ENCODE measurements at regions not wholly inside any gene's neighbourhood (a gene's known extent, or its start where the extent isn't known, plus 50 kb on each side); places are given as distances from the start of the nearest gene placed in this dataset.

- no peak for DNase-seq
- Histone ChIP-seq H3K27ac (no peak overlapping the region), H3K27me3 (replicated peaks) (no peaks in the 10 kb centered on the region), H3K4me3 (ENCODE audit: low read depth, low read length) (no peak overlapping the region), H3K36me3 (replicated peaks) (no peaks in the 10 kb centered on the region)
- in situ Hi-C loops (cut with HindIII; ENCODE audit: low pct_ligation_motif_present, low sequenced_read_pairs) = no loop called here
- no peak for TF ChIP-seq CTCF (IDR thresholded peaks at IDR 0.05; ENCODE audit: low read depth, low read length, missing control alignments)
Measured at GRCh38 chr6:148128014-148128730, 214.5 kb upstream of the SASH1 start.

- DNase-seq = no peak
- in situ Hi-C loops (cut with HindIII; ENCODE audit: low pct_ligation_motif_present, low sequenced_read_pairs) = no loop called here
Measured at GRCh38 chr6:148134592-148134991, 208.0 kb upstream of the SASH1 start.

GRCh38 chr6:148136586-148136985 is 206.1 kb upstream of the SASH1 start:
- no peak for TF ChIP-seq CTCF (IDR thresholded peaks at IDR 0.05; ENCODE audit: low read depth, low read length, missing control alignments)
- no peaks in the 10 kb centered on the region for H3K36me3 ChIP-seq (replicated peaks)
- no peak overlapping the region for H3K27ac ChIP-seq
- no peaks in the 10 kb centered on the region for H3K27me3 ChIP-seq (replicated peaks)
- H3K4me3 ChIP-seq (ENCODE audit: low read depth, low read length) = no peak overlapping the region
- in situ Hi-C loops (cut with HindIII; ENCODE audit: low pct_ligation_motif_present, low sequenced_read_pairs) = no loop called here
- no peak for DNase-seq

More at GRCh38 chr6:148134592-148134991, 208.0 kb upstream of the SASH1 start:
- Histone ChIP-seq H3K27ac (no peak overlapping the region), H3K27me3 (replicated peaks) (no peaks in the 10 kb centered on the region), H3K36me3 (replicated peaks) (no peaks in the 10 kb centered on the region), H3K4me3 (ENCODE audit: low read depth, low read length) (no peak overlapping the region)
- no peak for TF ChIP-seq CTCF (IDR thresholded peaks at IDR 0.05; ENCODE audit: low read depth, low read length, missing control alignments)

- DNase-seq = no peak
- TF ChIP-seq CTCF (IDR thresholded peaks at IDR 0.05; ENCODE audit: low read depth, low read length, missing control alignments) = no peak
- Histone ChIP-seq H3K4me3 (ENCODE audit: low read depth, low read length) (no peak overlapping the region), H3K27me3 (replicated peaks) (no peaks in the 10 kb centered on the region), H3K36me3 (replicated peaks) (no peaks in the 10 kb centered on the region), H3K27ac (no peak overlapping the region)
- in situ Hi-C loops (cut with HindIII; ENCODE audit: low pct_ligation_motif_present, low sequenced_read_pairs) = no loop called here
Measured at GRCh38 chr6:148137652-148138051, 205.0 kb upstream of the SASH1 start.

- no peaks in the 10 kb centered on the region for H3K36me3 ChIP-seq (replicated peaks)
- no peaks in the 10 kb centered on the region for H3K27me3 ChIP-seq (replicated peaks)
- no peak overlapping the region for H3K4me3 ChIP-seq (ENCODE audit: low read depth, low read length)
- no peak for TF ChIP-seq CTCF (IDR thresholded peaks at IDR 0.05; ENCODE audit: low read depth, low read length, missing control alignments)
- H3K27ac ChIP-seq = no peak overlapping the region
- in situ Hi-C loops (cut with HindIII; ENCODE audit: low pct_ligation_motif_present, low sequenced_read_pairs) = no loop called here
- no peak for DNase-seq
Measured at GRCh38 chr6:148138573-148138972, 204.1 kb upstream of the SASH1 start.

Measured in brain microvascular endothelial cell (primary cell).